NCI-H2171 treated with DMSO at 0.1 percent for 48 hours (cell line): ENCODE measurements at regions not wholly inside any gene's neighbourhood (a gene's known extent, or its start where the extent isn't known, plus 50 kb on each side); places are given as distances from the start of the nearest gene placed in this dataset.
"Not testable (repeated sequence)": the region's sequence is repeated elsewhere in the genome, so short reads cannot be mapped to it uniquely, and the experiment has no call there.

Experiments
- DNase-seq: peaks from one replicate; lab custom pipeline; 2025; lab: John Stamatoyannopoulos, UW

DNA sequence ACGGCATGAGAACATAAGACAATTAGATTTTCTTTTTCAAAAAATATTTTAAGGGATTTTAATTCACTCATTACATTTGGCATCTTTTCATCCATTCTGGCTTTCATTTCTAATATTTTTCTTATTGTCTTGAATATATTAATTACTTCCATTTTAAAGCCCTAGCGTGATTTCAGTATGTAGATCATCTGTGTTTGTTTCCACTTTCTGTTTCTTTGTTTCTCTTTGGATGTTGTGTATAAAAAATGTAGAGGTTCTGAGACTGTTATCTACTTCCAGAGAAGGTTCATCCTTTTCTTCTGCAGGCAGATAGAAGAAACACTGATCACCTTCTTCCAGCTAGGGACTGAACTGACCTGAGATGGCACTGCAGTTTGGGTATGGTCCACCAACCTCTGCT lies 664.4 kb upstream of the SLC39A10 start:
- no peak for DNase-seq

DNA sequence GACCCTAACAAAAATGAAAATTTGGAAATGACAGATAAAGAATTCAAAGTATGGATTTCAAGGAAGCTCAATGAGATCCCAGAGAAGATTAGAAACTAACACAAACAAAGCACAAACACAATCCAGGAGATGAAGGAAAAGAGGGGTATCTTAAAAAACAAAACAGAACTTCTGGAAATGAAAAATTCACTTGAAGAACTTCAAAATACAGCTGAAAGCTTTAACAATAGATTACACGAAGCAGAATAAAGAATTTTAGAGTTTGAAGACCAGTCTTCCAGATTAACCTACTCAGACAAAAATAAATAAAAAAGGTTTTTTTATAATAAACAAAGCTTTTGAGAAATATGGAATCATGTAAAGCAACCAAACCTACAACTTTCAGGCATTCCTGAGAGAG lies 671.8 kb upstream of the SLC39A10 start:
- DNase-seq = no peak

DNA sequence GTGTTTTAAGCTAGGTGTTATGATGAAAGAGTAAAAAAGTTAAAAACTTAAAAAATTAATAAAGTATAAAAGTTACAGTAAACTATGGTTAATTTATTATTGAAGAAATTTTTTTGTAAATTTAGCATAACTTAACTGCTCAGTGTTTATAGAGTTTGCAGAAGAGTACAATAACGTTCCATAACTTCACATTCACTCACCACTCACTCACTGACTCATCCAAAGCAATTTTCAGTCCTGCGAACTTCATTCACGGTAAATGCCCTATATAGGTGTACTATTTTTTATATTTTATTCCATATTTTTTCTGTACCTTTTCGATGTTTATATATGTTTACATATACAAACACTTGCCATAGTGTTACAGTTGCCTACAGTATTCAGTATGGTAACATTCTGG lies 694.8 kb upstream of the SLC39A10 start:
- DNase-seq = peak; percentile 55

DNA sequence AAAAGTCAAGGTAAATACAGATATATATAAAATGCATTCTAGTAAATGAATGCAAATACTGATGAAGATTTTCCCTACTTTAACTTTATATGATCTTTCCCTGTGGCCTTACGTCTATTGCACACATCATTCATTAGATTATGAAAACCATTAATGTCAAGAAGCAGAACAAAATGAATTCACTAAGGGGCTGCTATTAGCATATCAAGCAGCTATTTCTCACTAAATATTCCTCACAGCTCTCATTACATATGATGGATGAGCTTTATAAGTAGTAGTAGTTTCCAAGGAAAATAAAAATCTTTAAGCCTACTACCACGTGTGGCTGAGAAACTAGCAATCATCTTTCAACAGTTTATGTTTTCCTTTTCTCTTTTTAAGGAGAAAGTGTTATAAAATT lies 702.8 kb upstream of the SLC39A10 start:
- no peak for DNase-seq

DNA sequence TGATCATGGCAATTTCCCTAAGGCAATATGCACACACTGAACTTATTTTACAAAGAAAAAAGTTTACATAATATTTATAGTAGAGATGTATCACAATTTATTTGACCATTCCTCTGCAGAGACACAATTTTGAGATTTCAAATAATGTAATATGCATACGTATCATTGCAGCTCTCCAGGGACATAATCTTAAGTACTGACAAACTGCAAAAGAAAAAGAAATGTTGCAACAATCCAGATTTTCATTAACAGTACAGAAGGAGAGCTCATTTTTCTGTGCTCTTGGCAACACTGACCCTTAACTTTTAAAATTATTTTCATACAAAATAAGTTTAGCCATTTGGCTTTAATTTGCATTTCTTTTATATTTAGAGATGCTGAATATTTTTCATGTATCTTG lies 710.2 kb upstream of the SLC39A10 start:
- DNase-seq = no peak

DNA sequence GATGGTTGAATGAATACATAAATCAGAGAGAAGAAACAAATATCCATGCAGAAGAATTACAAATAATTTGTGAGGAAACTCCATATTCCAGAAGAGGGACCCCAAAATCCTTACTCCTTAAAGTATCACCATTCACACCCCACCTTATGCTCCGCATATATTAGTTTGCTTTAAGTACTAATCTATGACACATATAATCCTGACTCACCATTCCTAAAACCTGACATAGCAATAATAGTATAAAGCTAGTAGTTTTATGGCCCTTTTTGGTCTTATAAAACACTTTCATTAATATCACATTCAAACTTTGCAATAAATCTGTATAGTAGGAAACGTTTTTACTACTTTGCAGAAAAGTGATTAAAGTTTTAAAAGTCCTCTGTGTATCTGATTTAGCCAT lies 719.0 kb upstream of the SLC39A10 start:
- no peak for DNase-seq

DNA sequence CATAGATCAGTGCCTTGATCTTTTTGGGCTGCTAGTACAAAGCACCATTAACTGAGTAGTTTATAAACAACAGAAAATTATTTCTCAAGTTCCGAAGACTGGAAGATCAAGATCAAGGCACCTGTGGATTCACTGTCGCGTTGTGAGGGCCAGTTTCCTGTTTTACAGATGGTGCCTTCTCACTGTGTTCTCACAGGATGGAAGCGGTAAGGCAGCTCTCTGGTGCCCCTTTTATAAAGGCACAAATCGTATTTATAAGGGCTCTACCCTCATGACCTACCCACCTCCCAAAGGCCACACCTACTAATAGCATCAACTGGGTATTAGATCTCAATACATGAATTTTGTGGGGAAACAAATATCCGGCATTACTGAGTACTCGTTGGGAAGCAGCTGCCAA lies 729.5 kb upstream of the SLC39A10 start:
- DNase-seq = no peak

DNA sequence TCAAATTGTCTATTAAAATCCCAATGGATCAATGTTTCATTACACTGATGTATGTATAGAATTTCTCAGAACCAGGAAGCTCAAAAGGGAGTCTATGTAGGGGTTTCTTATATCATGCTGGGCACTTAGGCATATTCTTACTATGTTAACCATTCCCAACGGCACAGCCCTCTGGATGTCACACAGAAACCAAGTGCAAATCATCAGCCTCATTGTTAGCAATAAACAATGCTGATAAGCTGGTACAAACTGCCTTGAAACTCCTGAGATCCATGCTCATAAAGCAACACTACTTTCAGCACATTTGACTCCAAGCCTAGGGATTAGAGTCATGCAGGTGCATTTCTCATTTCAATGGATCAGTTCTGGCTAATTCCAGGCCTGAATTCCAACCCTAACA lies 730.2 kb upstream of the SLC39A10 start:
- DNase-seq = no peak

DNA sequence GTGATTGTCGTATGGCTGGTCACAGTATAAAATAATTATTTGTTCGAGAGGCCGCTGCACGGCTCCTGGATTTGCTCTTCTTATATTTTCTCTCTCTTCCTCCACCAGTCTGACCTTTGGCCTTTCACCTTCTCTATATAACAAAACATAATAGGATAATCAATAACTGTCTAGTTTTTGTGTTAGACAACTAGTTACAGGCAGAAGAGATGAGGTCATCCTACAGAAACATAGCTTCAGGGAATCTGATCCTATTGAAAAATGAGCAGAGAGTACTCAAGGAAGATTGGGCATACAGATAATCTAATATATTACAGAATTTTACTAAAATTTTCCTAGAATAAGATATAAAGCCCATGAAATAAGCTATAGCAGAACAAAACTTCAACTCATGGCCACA lies 731.3 kb upstream of the SLC39A10 start:
- no peak for DNase-seq

DNA sequence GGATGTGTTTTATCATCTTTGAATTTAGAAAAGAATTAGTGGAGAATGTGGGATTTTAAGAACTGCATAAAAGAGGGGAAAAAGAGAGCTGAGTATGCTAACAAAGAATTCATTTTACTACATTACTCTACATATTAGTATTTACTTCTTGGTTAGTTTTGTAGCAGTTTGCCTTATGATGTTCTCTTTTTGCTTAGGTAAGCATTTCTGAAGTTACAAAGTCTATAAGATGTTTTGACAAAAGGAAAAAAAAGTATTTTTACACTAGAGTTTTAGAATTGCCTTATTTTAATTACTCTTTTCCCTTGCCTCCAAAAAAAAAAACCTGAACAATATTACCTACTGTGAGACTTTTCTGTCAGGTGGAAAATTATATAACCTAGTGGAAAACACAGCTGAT lies 739.5 kb upstream of the SLC39A10 start:
- DNase-seq = no peak

DNA sequence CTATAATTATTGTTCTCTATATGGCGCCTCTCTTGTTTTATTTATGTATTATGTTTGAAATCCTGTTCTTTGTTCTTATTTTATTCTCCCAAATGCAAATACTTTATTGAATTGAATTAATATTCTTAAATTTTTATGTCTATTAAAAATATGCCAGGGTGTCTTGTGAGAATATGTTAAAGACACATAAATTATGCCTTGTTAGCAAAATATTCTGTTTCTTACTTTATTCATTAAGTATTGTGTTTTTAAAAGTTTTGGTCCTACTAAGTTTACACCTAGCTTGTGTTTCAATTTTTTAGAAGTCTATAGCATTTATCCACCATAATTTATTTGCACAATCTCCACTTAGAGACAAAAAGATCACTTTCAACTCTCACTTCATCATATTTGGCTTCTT lies 741.5 kb upstream of the SLC39A10 start:
- no peak for DNase-seq

DNA sequence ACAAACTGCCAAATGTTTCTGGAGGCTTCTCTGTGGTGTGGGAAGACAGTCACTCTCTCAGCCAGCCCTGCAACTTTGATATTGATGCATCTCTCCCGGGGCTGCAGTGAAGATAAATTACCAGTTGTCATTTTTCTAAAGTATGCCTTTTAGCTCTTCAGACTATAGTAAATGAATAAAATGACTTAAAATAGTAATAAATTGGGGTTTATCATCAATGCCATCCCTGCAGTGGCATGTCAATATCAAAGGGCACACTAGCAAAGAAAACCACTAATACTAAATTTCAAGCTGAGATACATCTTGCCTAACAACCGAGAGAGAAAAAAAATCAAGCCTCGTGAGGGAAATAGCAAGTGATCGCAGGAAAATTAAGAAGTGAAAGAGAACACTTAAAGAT lies 749.5 kb upstream of the SLC39A10 start:
- DNase-seq = no peak

DNA sequence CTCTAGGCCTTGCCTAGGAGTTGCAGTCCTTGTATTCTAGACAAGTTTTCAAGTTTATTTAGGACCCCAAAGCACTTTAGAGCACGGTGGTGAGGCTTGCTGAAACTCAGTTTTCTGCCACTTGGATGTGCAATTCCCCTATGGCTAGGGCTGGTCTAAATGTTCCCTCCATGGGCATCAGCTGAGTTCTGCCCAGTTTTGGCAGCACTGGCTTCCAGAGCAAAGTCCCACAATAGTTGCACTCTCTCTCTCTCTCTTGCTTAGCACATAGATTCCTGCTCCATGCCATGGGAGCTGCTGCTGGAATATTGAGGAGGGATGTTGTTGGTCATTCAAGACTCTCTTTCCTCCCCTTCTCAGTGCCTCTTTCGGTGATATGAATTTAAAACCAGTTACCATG lies 760.2 kb upstream of the SLC39A10 start:
- DNase-seq = no peak

DNA sequence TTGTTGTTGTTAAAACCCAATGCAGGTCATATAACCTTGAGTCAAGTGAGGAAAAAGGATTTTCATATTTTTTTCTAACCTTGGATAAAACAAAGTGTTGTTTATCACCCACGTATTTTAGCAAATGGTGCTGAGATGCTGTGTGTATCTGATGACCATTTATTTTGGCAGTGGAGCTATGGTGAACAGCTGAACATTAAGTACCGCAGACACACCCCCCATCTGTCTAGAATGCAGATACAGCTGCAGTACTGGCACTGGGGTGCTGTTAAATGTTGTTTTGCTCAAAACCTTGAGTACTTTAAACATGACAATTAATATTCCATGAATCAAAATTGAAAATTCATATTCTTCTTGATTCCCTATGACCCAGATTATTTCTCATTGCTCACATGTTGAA lies 773.3 kb upstream of the SLC39A10 start:
- peak; percentile 94 for DNase-seq

DNA sequence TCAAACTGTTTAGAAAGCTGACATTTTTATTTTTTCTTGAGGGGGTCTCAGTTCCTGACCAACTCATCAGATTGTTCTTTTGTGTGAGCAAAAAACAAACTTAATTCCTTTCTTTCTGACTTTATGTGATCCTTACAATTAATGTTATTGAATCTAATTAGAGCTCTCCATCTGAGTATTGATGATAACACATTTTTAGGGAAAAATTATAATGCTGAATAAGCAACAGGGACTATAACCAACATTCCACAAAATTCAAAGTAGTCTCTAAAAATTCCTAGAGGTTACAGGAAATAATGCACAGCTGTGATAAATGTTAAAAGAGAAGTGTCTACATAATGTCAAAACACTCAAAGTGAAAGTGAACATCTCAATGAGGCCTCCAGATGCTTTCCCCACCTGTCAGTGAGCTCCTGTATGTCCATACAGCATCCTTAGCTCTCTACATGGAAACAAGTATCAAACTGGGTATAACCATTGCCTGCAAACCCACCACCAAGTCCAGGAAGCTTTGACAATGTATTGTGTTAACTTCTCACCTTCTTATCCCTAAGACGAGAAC lies 786.0 kb upstream of the SLC39A10 start:
- peak; percentile 89 for DNase-seq

DNA sequence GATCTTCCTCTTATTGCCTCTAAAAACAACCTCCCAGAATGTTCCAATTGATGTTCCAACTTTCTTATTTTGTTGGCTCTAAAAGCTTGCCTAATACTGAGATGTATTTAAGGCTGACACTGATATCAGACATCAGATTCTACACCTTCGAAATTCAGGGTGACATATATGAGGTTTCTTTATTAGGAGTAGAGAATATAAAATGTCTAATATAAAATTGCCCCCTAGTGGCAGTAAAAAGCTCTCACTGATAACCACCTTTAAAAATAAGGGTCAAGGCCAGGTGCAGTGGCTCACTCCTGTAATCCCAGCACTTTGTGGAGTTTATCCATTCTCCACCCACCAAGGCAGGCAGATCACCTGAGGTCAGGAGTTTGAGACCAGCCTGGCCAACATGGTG lies 789.7 kb upstream of the SLC39A10 start:
- no peak for DNase-seq

DNA sequence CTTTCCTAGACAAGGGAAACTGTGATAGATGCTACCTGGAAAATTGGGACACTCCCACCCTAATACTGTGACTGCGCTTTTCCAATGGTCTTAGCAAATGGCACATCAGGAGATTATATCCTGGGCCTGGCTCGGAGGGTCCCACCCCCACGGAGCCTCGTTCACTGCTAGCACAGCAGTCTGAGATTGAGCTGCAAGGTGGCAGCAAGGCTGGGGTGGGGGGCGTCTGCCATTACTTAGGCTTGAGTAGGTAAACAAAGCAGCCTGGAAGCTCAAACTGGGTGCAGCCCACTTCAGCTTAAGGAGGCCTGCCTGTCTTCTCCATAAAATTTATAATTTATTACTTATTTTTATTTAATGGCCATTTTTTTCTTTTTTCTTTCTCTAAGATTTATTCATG lies 802.1 kb upstream of the SLC39A10 start:
- no peak for DNase-seq

DNA sequence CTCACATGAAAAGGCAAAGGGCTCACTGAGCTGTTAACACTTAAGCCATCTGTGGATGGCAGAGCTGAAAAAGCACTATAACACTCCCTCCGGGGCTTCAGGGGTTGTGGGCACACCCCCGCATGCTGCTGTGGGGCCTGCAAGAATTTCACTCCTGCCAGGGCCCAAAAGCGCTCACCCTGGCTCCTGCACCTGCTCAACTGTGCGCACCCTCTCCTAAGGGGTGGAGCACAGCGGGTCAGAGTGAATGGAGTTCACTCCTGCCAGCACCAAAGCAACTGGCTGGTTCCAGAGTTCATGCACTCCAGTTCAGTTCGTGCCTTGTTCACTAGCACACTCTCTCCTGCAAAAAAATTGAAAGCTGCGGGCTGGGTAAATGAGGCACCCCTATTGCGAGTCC lies 814.2 kb upstream of the SLC39A10 start:
- DNase-seq = peak; percentile 26

DNA sequence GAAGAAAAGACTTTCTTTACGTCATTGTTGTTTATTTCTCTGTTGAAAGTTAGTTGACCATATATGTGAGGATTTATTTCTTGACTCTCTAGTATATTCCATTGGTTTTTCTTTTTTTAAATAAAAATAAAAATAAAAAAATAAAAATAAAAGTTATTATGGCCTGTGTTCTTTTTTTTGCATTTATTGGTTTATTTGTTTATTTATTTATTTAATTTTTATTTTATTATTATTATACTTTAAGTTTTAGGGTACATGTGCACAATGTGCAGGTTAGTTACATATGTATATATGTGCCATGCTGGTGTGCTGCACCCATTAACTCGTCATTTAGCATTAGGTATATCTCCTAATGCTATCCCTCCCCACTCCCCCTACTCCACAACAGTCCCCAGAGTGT lies 822.7 kb upstream of the SLC39A10 start:
- not testable (repeated sequence) for DNase-seq

DNA sequence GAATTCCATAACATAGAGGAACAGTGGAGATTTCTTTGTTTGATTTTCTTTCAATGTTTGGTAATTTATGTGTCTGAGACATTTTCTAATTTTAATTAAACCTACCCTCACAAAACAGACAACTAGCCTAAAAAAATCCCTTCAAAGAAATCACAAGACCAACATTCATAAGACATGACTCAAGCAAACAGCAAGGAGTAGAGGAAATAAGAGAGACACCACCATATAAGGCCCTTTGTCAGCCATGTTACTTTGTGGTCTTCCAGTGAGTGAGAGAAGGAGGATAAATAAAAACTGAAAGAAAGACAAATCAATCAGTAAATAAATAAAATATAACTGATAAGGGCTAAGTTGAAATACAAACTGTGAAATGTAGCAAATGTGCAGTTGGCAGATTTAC lies 830.8 kb upstream of the SLC39A10 start:
- DNase-seq = no peak

DNA sequence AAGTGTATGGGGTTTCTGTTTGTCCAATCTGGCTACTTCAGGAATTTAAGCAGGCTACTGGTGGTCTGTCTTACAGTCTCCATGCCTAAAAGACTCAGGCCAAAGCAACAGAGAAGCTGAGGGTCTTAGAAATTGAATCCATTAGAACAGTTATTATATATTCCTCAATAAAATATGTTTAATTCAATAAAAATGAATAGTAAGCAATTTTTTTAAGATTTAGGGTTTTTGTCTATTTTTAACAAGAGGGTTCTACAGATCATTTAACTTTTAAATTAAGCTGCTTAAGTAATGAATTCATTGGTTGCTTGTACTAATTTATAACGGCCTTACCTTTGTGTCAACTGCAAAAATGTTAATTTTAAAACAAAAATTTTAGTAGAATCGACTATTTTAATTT lies 832.6 kb upstream of the SLC39A10 start:
- no peak for DNase-seq

DNA sequence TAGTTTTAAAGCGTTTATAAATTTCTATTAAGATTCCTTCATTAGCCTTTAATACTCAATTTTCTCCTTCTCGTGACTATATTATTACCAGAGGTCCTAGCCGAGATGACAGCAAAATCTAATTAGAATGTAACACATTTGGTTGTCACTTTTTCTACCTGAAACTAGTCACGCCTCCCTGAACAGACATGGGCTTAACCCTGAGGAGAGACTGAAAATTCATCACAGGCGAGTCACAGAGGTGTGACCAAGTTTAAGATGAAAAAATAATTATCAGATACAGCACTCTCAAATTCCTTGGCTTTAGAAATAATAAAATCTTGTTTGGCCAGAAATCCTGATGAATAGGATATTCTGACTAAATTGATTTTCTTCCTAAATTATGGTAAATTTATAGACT lies 834.4 kb upstream of the SLC39A10 start:
- no peak for DNase-seq

DNA sequence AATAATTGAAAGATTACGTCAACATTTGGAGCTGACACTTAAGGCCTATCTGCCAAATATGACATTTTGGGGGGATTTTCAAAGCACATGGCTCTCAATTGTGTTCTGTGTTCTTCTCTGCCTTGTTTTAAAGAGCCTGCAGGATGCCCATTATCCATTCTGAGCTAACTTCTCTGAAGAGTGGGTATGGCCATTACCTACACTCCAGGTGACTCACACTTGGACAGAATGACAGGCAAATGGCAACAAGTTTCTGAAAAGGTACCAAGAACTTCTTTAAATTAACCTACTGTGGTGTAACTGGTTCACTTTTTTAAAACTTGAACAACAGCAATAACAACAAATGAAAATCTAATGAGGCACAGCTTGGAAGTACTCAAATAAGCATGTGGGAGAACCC lies 834.9 kb upstream of the SLC39A10 start:
- DNase-seq = no peak

DNA sequence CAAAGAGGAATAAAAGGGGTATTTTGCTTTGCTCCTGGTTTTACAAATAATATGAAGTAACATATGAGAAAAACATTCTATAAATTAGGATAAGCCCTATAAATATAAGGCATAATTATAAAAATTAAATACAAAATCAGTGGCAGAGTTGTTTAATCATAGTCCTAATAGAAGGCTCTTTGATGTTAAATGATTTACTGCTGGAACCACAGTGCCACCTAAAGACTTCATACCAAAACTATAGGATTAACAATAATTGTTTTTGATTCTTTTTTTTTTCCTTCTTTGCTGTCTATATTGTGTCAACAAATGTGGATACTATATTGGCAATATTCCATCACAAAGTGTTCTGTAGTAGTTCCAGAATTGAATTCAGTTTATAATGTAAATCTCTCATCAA lies 837.7 kb upstream of the SLC39A10 start:
- DNase-seq = peak; percentile 72

DNA sequence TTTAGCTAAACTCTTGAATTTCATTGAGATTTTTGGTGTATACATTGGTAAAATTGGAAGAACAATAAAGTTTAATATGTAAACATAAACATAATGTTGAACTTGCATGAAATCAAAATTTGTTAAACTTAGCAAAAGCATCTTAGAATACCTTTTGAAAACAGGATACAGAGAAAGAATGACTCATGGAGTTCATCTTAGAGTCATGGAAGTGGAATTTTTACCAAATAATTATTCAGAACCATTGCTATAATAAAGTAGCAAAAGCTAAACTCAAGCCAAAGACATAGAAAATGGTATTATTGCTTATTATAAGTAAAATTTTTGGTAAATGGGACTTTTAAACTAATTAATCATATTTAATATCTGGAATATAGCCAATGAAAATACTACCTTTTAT lies 841.6 kb upstream of the SLC39A10 start:
- DNase-seq = no peak
